ENCODE measurements at regions not wholly inside any gene's neighbourhood (a gene's known extent, or its start where the extent isn't known, plus 50 kb on each side); places are given as distances from the start of the nearest gene placed in this dataset.

- TF ChIP-seq CTCF (IDR thresholded peaks at IDR 0.05) (no peak), POLR2A (IDR thresholded peaks at IDR 0.05) (no peak)
Measured at GRCh38 chr5:119789406-119790117, 160.2 kb downstream of the FAM170A start.
